Heart left ventricle (tissue), 16 donors: ENCODE measurements at regions not wholly inside any gene's neighbourhood (a gene's known extent, or its start where the extent isn't known, plus 50 kb on each side); places are given as distances from the start of the nearest gene placed in this dataset.
A peak's percentile ranks its signal among the peaks of the same experiment; 100 is the strongest.

Source experiments
- ATAC-seq, 4 donors: fragments of 200-7000 bp; cut with Tn5 transposase; one replicate each; pipeline ENCODE4 v1.9.1; 2020 to 2022; ENCODE audit warnings: moderate library complexity in 4 of 4, mild to moderate bottlenecking in 3 of 4, moderate number of reproducible peaks in 1 of 4
- DNase-seq, 5 donors: peaks; one replicate each; pipeline ENCODE4 v3.0.0-alpha.2; 2020
- H3K27ac ChIP-seq, 12 donors: fragments of 200-600 bp; sonication (generic) in 4 of 12; one replicate each; pipeline versions ENCODE4 v1.5.0 to v1.8.0; 2016 to 2022; ENCODE audit warnings: mild to moderate bottlenecking in 2 of 12
- H3K27me3 ChIP-seq, 9 donors: fragments of 200-600 bp; sonication (generic) in 2 of 9; one replicate each; pipeline versions ENCODE4 v1.5.1 to v1.8.0; 2016 to 2022; ENCODE audit warnings: mild to moderate bottlenecking in 3 of 9
- H3K36me3 ChIP-seq, 9 donors: fragments of 200-600 bp; sonication (generic) in 2 of 9; one replicate each; pipeline versions ENCODE4 v1.5.0 to v1.8.0; 2018 to 2022; ENCODE audit warnings: mild to moderate bottlenecking in 2 of 9
- H3K4me1 ChIP-seq, 12 donors: fragments of 200-600 bp; sonication (generic) in 4 of 12; one replicate each; pipeline versions ENCODE4 v1.5.0 to v1.8.0; 2016 to 2022; ENCODE audit warnings: mild to moderate bottlenecking in 3 of 12
- H3K4me3 ChIP-seq, 12 donors: fragments of 200-600 bp; sonication (generic) in 4 of 12; one replicate each; pipeline versions ENCODE4 v1.5.0 to v1.8.0; 2017 to 2022; ENCODE audit warnings: mild to moderate bottlenecking in 9 of 12, moderate library complexity in 4 of 12
- H3K9me3 ChIP-seq, 12 donors: fragments of 200-600 bp; sonication (generic) in 4 of 12; one replicate each; pipeline versions ENCODE4 v1.5.0 to v1.8.0; 2016 to 2022; ENCODE audit warnings: mild to moderate bottlenecking in 1 of 12
- CTCF ChIP-seq, 12 donors: fragments of 200-600 bp; sonication (generic) in 4 of 12; IDR thresholded peaks; one replicate each; pipeline versions ENCODE4 v1.5.0 to v1.8.0; 2018 to 2022; ENCODE audit warnings: antibody characterized with exemption in 12 of 12, mild to moderate bottlenecking in 5 of 12
- POLR2A ChIP-seq, 2 donors: fragments of 450-650 bp; IDR thresholded peaks; one replicate each; pipeline ENCODE4 v1.6.1; 2017; ENCODE audit warnings: antibody characterized with exemption in 2 of 2, mild to moderate bottlenecking in 2 of 2, moderate library complexity in 2 of 2
- WGBS, 4 donors: extraction: QIAGEN DNeasy Blood & Tissue Kit in 2 of 4; methylation state at CpG; one replicate each; pipeline versions ENCODE4 v1.1.5 to v1.1.7; 2013 to 2018; 5-methylcytosine and 5-hydroxymethylcytosine counted together
- intact Hi-C, 10 donors: fragments of 100-400 bp; cut with DNase I; formaldehyde crosslinking; loops; one replicate each; pipeline versions ENCODE4 v1.11.1 to v1.14.2; 2022
- donor health status: ischemic (EF 13 %, LVEDD 7.1; RV severe dilation, severe dysfunction).
- donor health status: healthy with polysubstance abuse.
- donor health status: DM: no; HTN: yes; CAD: no.
- donor health status: DM: no; HTN: no; CAD: no.
- donor health status: ischemic (EF 25% LVEDD 6.9; RV normal size, moderate dysfunction).
- donor health status: ischemic (EF 25% LVEDD 5.7; RV mildly dilated, moderate dysfunction).
- donor health status: healthy.
- donor health status: DM: yes; HTN: yes; CAD: no.
- donor health status: ischemic (EF 35%, LVEDD 5.7; RV mildly dilated, moderate dysfunction).
- donor health status: nonischemic (EF 11% LVEDD 7.7; RV severe dilation, severe dysfunction).
- donor health status: DM: yes; HTN: yes; CAD: no.
- donor health status: PGD.
- donor health status: ischemic (EF 29% LVEDD 5.4; RV normal size, mild dysfunction).
- donor health status: nonischemic (EF 23%, LVEDD 6.1; RV moderate dilation, normal function).

- intact Hi-C loops = no loop called here
- ATAC-seq (peak in 2 of 4 donors; percentile 16 to 47), DNase-seq (no peak)
- no peak overlapping the region for H3K4me3 ChIP-seq
- H3K4me1 ChIP-seq = peaks cover 0 to 3% (median 0%) of the 10 kb centered on the region in 12 donors
- no peaks in the 10 kb centered on the region for H3K27me3 ChIP-seq
- no peak overlapping the region for H3K27ac ChIP-seq
- WGBS, 4 donors = 46 to 55% (median 49%) methylated on average over 2 of the region's 2 CpGs
- H3K9me3 ChIP-seq = peaks cover 0 to 8% (median 0%) of the 10 kb centered on the region in 12 donors
- TF ChIP-seq POLR2A (IDR thresholded peaks at IDR 0.05) (no peak), CTCF (IDR thresholded peaks at IDR 0.05) (no peak)
- H3K36me3 ChIP-seq = no peaks in the 10 kb centered on the region
Observed at GRCh38 chr4:144820728-144821085, 174.8 kb downstream of the HHIP start.

GRCh38 chr4:144831971-144832370, 186.0 kb downstream of the HHIP start:
- TF ChIP-seq CTCF (IDR thresholded peaks at IDR 0.05) (no peak), POLR2A (IDR thresholded peaks at IDR 0.05) (no peak)
- Histone ChIP-seq H3K27me3 (no peaks in the 10 kb centered on the region), H3K9me3 (peaks cover 0 to 5% (median 0%) of the 10 kb centered on the region in 12 donors), H3K36me3 (no peaks in the 10 kb centered on the region), H3K27ac (no peak overlapping the region), H3K4me3 (no peak overlapping the region), H3K4me1 (no peaks in the 10 kb centered on the region)
- DNase-seq (no peak), ATAC-seq (no peak)
- 49 to 57% (median 54%) methylated on average over 2 of the region's 2 CpGs for WGBS, 4 donors
- intact Hi-C loops = no loop called here

GRCh38 chr4:144845411-144845810, 199.5 kb downstream of the HHIP start:
- no peak overlapping the region for H3K27ac ChIP-seq
- H3K36me3 ChIP-seq = no peaks in the 10 kb centered on the region
- no peak for TF ChIP-seq CTCF (IDR thresholded peaks at IDR 0.05)
- DNase-seq (no peak), ATAC-seq (no peak)
- H3K27me3 ChIP-seq = no peaks in the 10 kb centered on the region
- no peak overlapping the region for H3K4me3 ChIP-seq
- intact Hi-C loops = no loop called here
- H3K4me1 ChIP-seq = no peaks in the 10 kb centered on the region
- WGBS, 4 donors = 80 to 93% (median 89%) methylated on average over 8 of the region's 8 CpGs
- H3K9me3 ChIP-seq = peaks cover 0 to 37% (median 8%) of the 10 kb centered on the region in 12 donors

- no peak for DNase-seq
- no peak for ATAC-seq
- no peaks in the 10 kb centered on the region for H3K27me3 ChIP-seq
- no peak for TF ChIP-seq CTCF (IDR thresholded peaks at IDR 0.05)
- no peak for TF ChIP-seq POLR2A (IDR thresholded peaks at IDR 0.05)
- no peak overlapping the region for H3K27ac ChIP-seq
- intact Hi-C loops = no loop called here
- H3K9me3 ChIP-seq = peaks cover 0 to 3% (median 0%) of the 10 kb centered on the region in 12 donors
- H3K4me1 ChIP-seq = no peaks in the 10 kb centered on the region
- no peak overlapping the region for H3K4me3 ChIP-seq
- 85 to 90% (median 87%) methylated on average over 3 of the region's 3 CpGs for WGBS, 4 donors
- H3K36me3 ChIP-seq = no peaks in the 10 kb centered on the region
Observed at GRCh38 chr4:144851948-144852347, 206.0 kb downstream of the HHIP start.
